K562 (cell line): ENCODE measurements at regions not wholly inside any gene's neighbourhood (a gene's known extent, or its start where the extent isn't known, plus 50 kb on each side); places are given as distances from the start of the nearest gene placed in this dataset.

Source experiments
- ATAC-seq: fragments of 200-7000 bp; cut with Tn5 transposase; 3 replicates; pipeline ENCODE4 v1.9.1; 2020; ENCODE audit warnings: moderate library complexity
- BruUV-seq: library from RNA; stranded (reverse); fragments of 400-500 nt; replicated peaks from 2 replicates; lab custom pipeline; 2021; lab: Mats Ljungman, UMichigan
- CTCF ChIA-PET: fragments of 300-600 bp; formaldehyde crosslinking; extraction: SDS; loops from one replicate; lab custom pipeline; 2021; ENCODE audit warnings: low intra/inter-chr PET ratio; lab: Yijun Ruan, JAX
- POLR2A ChIA-PET: fragments of 300-600, 350-650 bp; sonication (Branson Sonifier 250); formaldehyde crosslinking; extraction: SDS; loops from one replicate; lab custom pipeline; 2021; ENCODE audit warnings: antibody characterized with exemption, inconsistent platforms; lab: Yijun Ruan, JAX
- DNase-seq, 4 experiments: peaks; one replicate each; pipeline versions ENCODE4 v3.0.0 to v3.0.0-alpha.2; 2011 to 2018; ENCODE audit warnings: low spot score in 3 of 4, mixed read lengths in 3 of 4; ENCODE audit errors: extremely low read depth in 1 of 4
- FAIRE-seq: peaks from 2 replicates; lab custom pipeline; 2011; peaks lifted over from hg19 to GRCh38; lab: Jason Lieb, UNC
- H2AFZ ChIP-seq: 2 replicates; pipeline ENCODE4 v1.6.0; 2011; ENCODE audit warnings: low read depth, low read length, control low read depth, inconsistent platforms
- H3K27ac ChIP-seq: fragments of 200-600 bp; 3 replicates; pipeline ENCODE4 v1.8.0; 2011; ENCODE audit warnings: low read depth, mild to moderate bottlenecking, control low read depth, inconsistent platforms, low read length, moderate library complexity, mixed read lengths; ENCODE audit errors: extremely low read depth
- H3K27me3 ChIP-seq, 2 experiments: fragments of 300-600 bp in 1 of 2; 2 replicates in 1 of 2; 3 replicates in 1 of 2; pipeline versions ENCODE4 v1.6.0 to v1.8.0; 2011; ENCODE audit warnings: inconsistent platforms in 2 of 2, low read length in 2 of 2, mild to moderate bottlenecking in 1 of 2, mixed read lengths in 1 of 2, moderate library complexity in 1 of 2; ENCODE audit not compliant: control insufficient read depth in 2 of 2, insufficient read depth in 2 of 2
- H3K36me3 ChIP-seq: fragments of 300-600 bp; 3 replicates; pipeline ENCODE4 v1.8.0; 2011; ENCODE audit warnings: mild to moderate bottlenecking, low read length, inconsistent platforms; ENCODE audit not compliant: control insufficient read depth, insufficient read depth
- H3K4me1 ChIP-seq, 2 experiments: fragments of 200-600 bp in 1 of 2; replicated peaks in 1 of 2; 2 replicates in 1 of 2; 3 replicates in 1 of 2; pipeline versions ENCODE4 v1.5.1 to v1.8.0; 2011; ENCODE audit warnings: inconsistent platforms in 2 of 2, low read length in 2 of 2, mild to moderate bottlenecking in 1 of 2, mixed read lengths in 1 of 2, moderate library complexity in 1 of 2; ENCODE audit not compliant: control insufficient read depth in 2 of 2, insufficient read depth in 2 of 2
- H3K4me2 ChIP-seq: 2 replicates; pipeline ENCODE4 v1.6.1; 2011; ENCODE audit warnings: low read length, control low read depth, inconsistent platforms, mixed read lengths; ENCODE audit not compliant: insufficient read depth
- H3K4me3 ChIP-seq: fragments of 200-600 bp; sonication (generic), shearing (Covaris generic); 2 replicates; pipeline ENCODE4 v1.5.1; 2016; ENCODE audit warnings: control low read depth, inconsistent platforms
- H3K79me2 ChIP-seq: fragments of 200-600 bp; 3 replicates; pipeline ENCODE4 v1.8.0; 2011; ENCODE audit warnings: low read length, inconsistent platforms; ENCODE audit not compliant: control insufficient read depth, insufficient read depth
- H3K9ac ChIP-seq, 2 experiments: 2 replicates each; pipeline versions ENCODE4 v1.6.0 to v1.6.1; 2011; ENCODE audit warnings: low read depth in 2 of 2, low read length in 2 of 2, control low read depth in 1 of 2, inconsistent platforms in 1 of 2, mild to moderate bottlenecking in 1 of 2, mixed read lengths in 1 of 2; ENCODE audit not compliant: insufficient read depth in 1 of 2
- H3K9me1 ChIP-seq: one replicate; pipeline ENCODE4 v1.6.0; 2011; ENCODE audit warnings: inconsistent platforms, mild to moderate bottlenecking, low read length, moderate library complexity; ENCODE audit not compliant: control insufficient read depth, insufficient read depth
- H3K9me3 ChIP-seq: replicated peaks from 2 replicates; pipeline ENCODE4 v1.5.1; 2011; ENCODE audit warnings: low read depth, low read length, inconsistent platforms; ENCODE audit not compliant: control insufficient read depth, insufficient read depth
- H4K20me1 ChIP-seq: replicated peaks from 2 replicates; pipeline ENCODE4 v1.6.1; 2011; ENCODE audit warnings: low read length, inconsistent platforms, mixed read lengths; ENCODE audit not compliant: control insufficient read depth, insufficient read depth
- ESRRB ChIP-seq: fragments of 250-450 bp; sonication (Bioruptor Pico); IDR thresholded peaks from 2 replicates; pipeline ENCODE4 v1.5.0; 2020; ENCODE audit warnings: mild to moderate bottlenecking, moderate library complexity, borderline replicate concordance
- FUS ChIP-seq: fragments of 200-400 bp; formaldehyde crosslinking; optimal IDR thresholded peaks from 2 replicates; pipeline ENCODE3; 2017; ENCODE audit warnings: low read depth, low read length
- MECOM ChIP-seq: fragments of 250-450 bp; sonication (Bioruptor Pico); IDR thresholded peaks from 2 replicates; pipeline ENCODE4 v1.8.0; 2022; ENCODE audit warnings: inconsistent platforms
- MTA3 ChIP-seq: fragments of 450-650 bp; formaldehyde crosslinking; IDR thresholded peaks from 2 replicates; pipeline ENCODE4 v1.6.1; 2017; ENCODE audit warnings: mild to moderate bottlenecking, borderline replicate concordance
- MYBL2 ChIP-seq, 2 experiments: fragments of 450-650 bp in 1 of 2; sonication (generic) in 1 of 2; formaldehyde crosslinking in 1 of 2; IDR thresholded peaks; 2 replicates each; pipeline versions ENCODE4 v1.6.1 to v1.8.1; 2017 to 2022; ENCODE audit warnings: borderline replicate concordance in 1 of 2, inconsistent platforms in 1 of 2, low read depth in 1 of 2, mild to moderate bottlenecking in 1 of 2, missing genetic modification reagents in 1 of 2, moderate library complexity in 1 of 2
- MYNN ChIP-seq, 2 experiments: sonication (generic); formaldehyde crosslinking in 1 of 2; IDR thresholded peaks; 2 replicates each; pipeline versions ENCODE4 v1.5.0 to v1.6.1; 2016 to 2020; ENCODE audit warnings: antibody characterized with exemption in 1 of 2, missing genetic modification reagents in 1 of 2
- NR4A1 ChIP-seq, 2 experiments: fragments of 250-450 bp in 1 of 2; fragments of 450-650 bp in 1 of 2; sonication (Bioruptor Pico) in 1 of 2; IDR thresholded peaks; 2 replicates each; pipeline versions ENCODE4 v1.4.0 to v1.6.1; 2016 to 2020; ENCODE audit warnings: mild to moderate bottlenecking in 2 of 2, missing compliant biosample characterization in 1 of 2, missing genetic modification characterization in 1 of 2, moderate library complexity in 1 of 2
- RBM22 ChIP-seq: fragments of 200-400 bp; formaldehyde crosslinking; IDR thresholded peaks from 2 replicates; pipeline ENCODE4 v1.6.1; 2018; ENCODE audit warnings: low read length, low read depth; ENCODE audit not compliant: poor library complexity, severe bottlenecking
- RFX5 ChIP-seq: IDR thresholded peaks from 2 replicates; pipeline ENCODE4 v1.6.1; 2011; ENCODE audit warnings: low read depth, mild to moderate bottlenecking, improper control_type of control experiment, low read length
- WGBS: fragments of 100-300 bp; shearing (Covaris generic); methylation state at CpG from one replicate; pipeline ENCODE4 v1.1.6; 2016; ENCODE audit warnings: low coverage, mixed read lengths; ENCODE audit not compliant: insufficient coverage; ENCODE audit errors: missing lambda C conversion rate; 5-methylcytosine and 5-hydroxymethylcytosine counted together
- in situ Hi-C: fragments of 300-500 bp; cut with MboI; formaldehyde crosslinking; loops from 4 replicates; pipeline ENCODE4 v1.15.0; 2018; ENCODE audit warnings: inconsistent platforms, mixed read lengths
- intact Hi-C: fragments of 100-400 bp; cut with micrococcal nuclease; formaldehyde crosslinking; loops from 2 replicates; pipeline ENCODE4 v1.14.2; 2022
- TF ChIP-seq, protein P1 (sequence below): sonication (generic); formaldehyde crosslinking; IDR thresholded peaks from 2 replicates; pipeline ENCODE4 v1.8.0; 2022; ENCODE audit warnings: mild to moderate bottlenecking, missing genetic modification reagents, borderline replicate concordance

DNA sequence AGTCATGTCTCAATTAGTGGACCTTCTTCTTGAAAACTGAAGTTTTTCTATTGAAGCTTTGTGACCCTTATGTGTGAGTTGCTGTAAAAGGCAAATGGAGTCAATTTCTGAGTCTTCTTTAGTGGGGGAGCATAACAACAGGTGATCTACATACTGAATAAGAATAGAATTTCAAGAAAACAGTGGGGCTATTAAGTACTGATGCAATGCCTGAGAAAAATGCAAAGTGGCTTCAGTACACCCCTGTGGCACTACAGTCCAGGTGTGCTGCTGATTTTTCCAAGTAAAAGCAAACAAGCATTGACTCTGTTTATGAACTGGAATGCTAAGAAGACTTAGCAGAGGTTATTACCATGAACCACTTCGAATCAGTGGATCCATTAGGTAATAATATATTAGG is 328.0 kb upstream of the PABPC4L start:
- ATAC-seq = no peak
- BruUV-seq = no TSS peak

DNA sequence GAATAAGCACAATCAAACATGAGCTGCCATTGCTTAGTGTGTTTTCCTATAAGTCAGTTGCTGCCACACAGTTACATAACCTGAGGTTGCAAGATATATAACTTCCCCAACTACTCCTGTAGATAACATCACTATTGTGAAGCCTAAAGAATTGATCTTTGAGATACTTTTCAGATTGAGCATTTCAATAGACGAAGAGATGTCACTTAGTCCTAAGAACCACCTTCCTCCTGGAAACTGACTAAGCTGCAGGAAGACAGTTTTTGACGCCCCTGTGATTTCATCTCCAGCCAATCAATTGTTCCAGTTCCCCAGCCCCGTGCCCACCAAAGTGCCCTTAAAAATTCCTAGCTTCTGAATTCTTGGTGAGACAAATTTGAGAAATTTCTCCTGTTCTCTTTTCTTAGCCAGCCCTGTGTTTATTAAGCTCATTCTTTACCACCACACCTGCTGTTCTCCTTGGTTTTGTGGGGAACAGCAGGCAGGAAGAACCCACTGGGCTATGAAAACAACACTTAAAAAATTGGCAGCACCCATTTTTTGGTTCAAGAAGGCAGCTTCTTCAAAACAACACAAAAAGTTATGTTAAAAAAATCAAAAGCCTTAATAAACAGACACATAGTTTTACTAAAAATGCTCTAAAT is 317.1 kb upstream of the PABPC4L start:
- TF ChIP-seq MYNN (IDR thresholded peaks at IDR 0.05) = no peak
- no peak for TF ChIP-seq MYNN (CRISPR knock-in tag; IDR thresholded peaks at IDR 0.05)
- TF ChIP-seq ESRRB = no peak
- no peak for TF ChIP-seq FUS
- TF ChIP-seq RFX5 = no peak
- TF ChIP-seq, protein P1, sequence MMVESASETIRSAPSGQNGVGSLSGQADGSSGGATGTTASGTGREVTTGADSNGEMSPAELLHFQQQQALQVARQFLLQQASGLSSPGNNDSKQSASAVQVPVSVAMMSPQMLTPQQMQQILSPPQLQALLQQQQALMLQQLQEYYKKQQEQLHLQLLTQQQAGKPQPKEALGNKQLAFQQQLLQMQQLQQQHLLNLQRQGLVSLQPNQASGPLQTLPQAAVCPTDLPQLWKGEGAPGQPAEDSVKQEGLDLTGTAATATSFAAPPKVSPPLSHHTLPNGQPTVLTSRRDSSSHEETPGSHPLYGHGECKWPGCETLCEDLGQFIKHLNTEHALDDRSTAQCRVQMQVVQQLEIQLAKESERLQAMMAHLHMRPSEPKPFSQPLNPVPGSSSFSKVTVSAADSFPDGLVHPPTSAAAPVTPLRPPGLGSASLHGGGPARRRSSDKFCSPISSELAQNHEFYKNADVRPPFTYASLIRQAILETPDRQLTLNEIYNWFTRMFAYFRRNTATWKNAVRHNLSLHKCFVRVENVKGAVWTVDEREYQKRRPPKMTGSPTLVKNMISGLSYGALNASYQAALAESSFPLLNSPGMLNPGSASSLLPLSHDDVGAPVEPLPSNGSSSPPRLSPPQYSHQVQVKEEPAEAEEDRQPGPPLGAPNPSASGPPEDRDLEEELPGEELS (CRISPR knock-in tag) = no peak
- TF ChIP-seq RBM22 = no peak
- no peak for TF ChIP-seq MYBL2 (IDR thresholded peaks at IDR 0.05; ENCODE audit: low read depth)
- TF ChIP-seq MYBL2 (CRISPR knock-in tag; IDR thresholded peaks at IDR 0.05; ENCODE audit: borderline replicate concordance) = no peak
- TF ChIP-seq MTA3 = no peak
- TF ChIP-seq MECOM (CRISPR knock-in tag) = no peak
- TF ChIP-seq, all 486 proteins: peak for 0
- H2AFZ ChIP-seq = no peak overlapping the region
- POLR2A ChIA-PET = no interaction called here
- H4K20me1 ChIP-seq = no peaks in the 10 kb centered on the region
- no peaks in the 10 kb centered on the region; the same call in 1 of the 2 replicates for H3K9me3 ChIP-seq
- H3K27me3 ChIP-seq = no peaks in the 10 kb centered on the region
- H3K27ac ChIP-seq = no peak overlapping the region
- FAIRE-seq (no peak), DNase-seq (no peak), ATAC-seq (no peak)
- intact Hi-C loops (no loop called here), in situ Hi-C loops (no loop called here)
- H3K9me1 ChIP-seq = no peaks in the 10 kb centered on the region
- no peaks in the 10 kb centered on the region for H3K36me3 ChIP-seq
- H3K79me2 ChIP-seq = no peaks in the 10 kb centered on the region
- H3K4me2 ChIP-seq = no peak overlapping the region
- CTCF ChIA-PET = no interaction called here
- BruUV-seq = no TSS peak
- 2% methylated on average over 3 of the region's 3 CpGs for WGBS
- no peak overlapping the region for H3K9ac ChIP-seq
- no peaks in the 10 kb centered on the region for H3K4me1 ChIP-seq
- H3K4me3 ChIP-seq = no peak overlapping the region

More for the DNA sequence above, 328.0 kb upstream of the PABPC4L start:
- DNase-seq (no peak), FAIRE-seq (no peak)
- WGBS = 0% methylated on average over 1 of the region's 1 CpG
- ChIA-PET CTCF (no interaction called here), POLR2A (no interaction called here)
- TF ChIP-seq NR4A1 (CRISPR knock-in tag; IDR thresholded peaks at IDR 0.05) (no peak), NR4A1 (tag; IDR thresholded peaks at IDR 0.05) (no peak)
- in situ Hi-C loops (no loop called here), intact Hi-C loops (no loop called here)
- no peak overlapping the region for H3K4me3 ChIP-seq
- H4K20me1 ChIP-seq = no peaks in the 10 kb centered on the region
- no peaks in the 10 kb centered on the region for H3K9me1 ChIP-seq
- H3K79me2 ChIP-seq = no peaks in the 10 kb centered on the region
- H3K4me1 ChIP-seq = no peaks in the 10 kb centered on the region
- no peak overlapping the region for H2AFZ ChIP-seq
- H3K4me2 ChIP-seq = no peak overlapping the region
- no peak overlapping the region for H3K9ac ChIP-seq
- H3K9me3 ChIP-seq = peaks cover 3% of the 10 kb centered on the region; the same call in 1 of the 2 replicates
- H3K27ac ChIP-seq = no peak overlapping the region
- H3K27me3 ChIP-seq = no peaks in the 10 kb centered on the region
- no peaks in the 10 kb centered on the region for H3K36me3 ChIP-seq
